Subcutaneous abdominal adipose tissue (tissue), 5 donors: ENCODE measurements at regions not wholly inside any gene's neighbourhood (a gene's known extent, or its start where the extent isn't known, plus 50 kb on each side); places are given as distances from the start of the nearest gene placed in this dataset.

ENCODE experiments used
- H3K27ac ChIP-seq: one replicate; pipeline ENCODE4 v1.7.0; 2013; ENCODE audit warnings: low read depth, mild to moderate bottlenecking, inconsistent platforms, low read length, moderate library complexity
- H3K27me3 ChIP-seq, 5 donors: one replicate each; pipeline ENCODE4 v1.7.0; 2013; ENCODE audit warnings: low read length in 5 of 5, inconsistent platforms in 1 of 5; ENCODE audit not compliant: control insufficient read depth in 5 of 5, insufficient read depth in 4 of 5
- H3K36me3 ChIP-seq, 5 donors: one replicate each; pipeline ENCODE4 v1.7.0; 2013; ENCODE audit warnings: low read length in 5 of 5; ENCODE audit not compliant: control insufficient read depth in 5 of 5, insufficient read depth in 5 of 5
- H3K4me1 ChIP-seq, 5 donors: one replicate each; pipeline ENCODE4 v1.7.0; 2013; ENCODE audit warnings: low read length in 5 of 5, mild to moderate bottlenecking in 3 of 5, moderate library complexity in 1 of 5; ENCODE audit not compliant: control insufficient read depth in 5 of 5, insufficient read depth in 5 of 5
- H3K4me3 ChIP-seq, 5 donors: one replicate each; pipeline ENCODE4 v1.7.0; 2013; ENCODE audit warnings: low read length in 5 of 5, low read depth in 1 of 5
- H3K9ac ChIP-seq, 5 donors: one replicate each; pipeline ENCODE4 v1.7.0; 2013; ENCODE audit warnings: low read length in 5 of 5, mild to moderate bottlenecking in 4 of 5, moderate library complexity in 3 of 5
- H3K9me3 ChIP-seq, 5 donors: one replicate each; pipeline ENCODE4 v1.7.0; 2013; ENCODE audit warnings: low read length in 5 of 5; ENCODE audit not compliant: control insufficient read depth in 5 of 5
- donor health status: healthy.
- donor health status: healthy.
- donor health status: healthy.
- donor health status: healthy.
- donor health status: healthy.

- Histone ChIP-seq H3K9ac (no peak overlapping the region), H3K9me3 (no peaks in the 10 kb centered on the region), H3K27me3 (no peaks in the 10 kb centered on the region), H3K4me3 (no peak overlapping the region), H3K4me1 (no peaks in the 10 kb centered on the region), H3K36me3 (no peaks in the 10 kb centered on the region), H3K27ac (no peak overlapping the region)
These were observed 890.8 kb upstream of the USP15 start for GRCh38 chr12:61369241-61369910.

- no peak overlapping the region for H3K4me3 ChIP-seq
- no peaks in the 10 kb centered on the region for H3K36me3 ChIP-seq
- no peaks in the 10 kb centered on the region for H3K27me3 ChIP-seq
- no peak overlapping the region for H3K9ac ChIP-seq
- peaks cover 0 to 6% (median 0%) of the 10 kb centered on the region in 5 donors for H3K9me3 ChIP-seq
- no peaks in the 10 kb centered on the region for H3K4me1 ChIP-seq
- H3K27ac ChIP-seq = no peak overlapping the region
These were observed 875.7 kb upstream of the USP15 start for GRCh38 chr12:61384511-61384910.

DNA sequence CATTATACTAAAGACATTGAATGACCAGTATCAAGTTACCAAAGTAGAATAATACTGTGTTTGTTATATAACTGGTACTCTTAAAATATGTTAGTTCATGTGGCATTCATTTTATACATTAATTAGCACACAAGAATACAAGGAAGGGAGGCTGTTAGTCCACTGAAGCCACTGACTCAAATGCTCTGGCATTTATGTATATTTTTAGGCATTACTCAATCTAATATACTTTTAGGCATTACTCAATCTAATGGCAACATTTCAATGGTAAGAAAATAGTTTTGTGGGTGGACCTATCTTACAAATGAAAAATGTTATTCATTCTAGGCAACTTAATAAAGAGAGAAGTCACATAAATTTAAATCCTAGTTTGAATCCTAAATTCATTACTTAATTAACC, 874.4 kb upstream of the USP15 start:
- peaks cover 0 to 6% (median 0%) of the 10 kb centered on the region in 5 donors for H3K9me3 ChIP-seq
- H3K27ac ChIP-seq = no peak overlapping the region
- H3K27me3 ChIP-seq = no peaks in the 10 kb centered on the region
- H3K4me3 ChIP-seq = no peak overlapping the region
- no peak overlapping the region for H3K9ac ChIP-seq
- no peaks in the 10 kb centered on the region for H3K4me1 ChIP-seq
- no peaks in the 10 kb centered on the region for H3K36me3 ChIP-seq

- H3K9ac ChIP-seq = no peak overlapping the region
- no peaks in the 10 kb centered on the region for H3K27me3 ChIP-seq
- peaks cover 0 to 2% (median 0%) of the 10 kb centered on the region in 5 donors for H3K9me3 ChIP-seq
- H3K4me1 ChIP-seq = no peaks in the 10 kb centered on the region
- H3K27ac ChIP-seq = no peak overlapping the region
- H3K36me3 ChIP-seq = no peaks in the 10 kb centered on the region
- no peak overlapping the region for H3K4me3 ChIP-seq
These were observed 862.5 kb upstream of the USP15 start for GRCh38 chr12:61397668-61398067.

- Histone ChIP-seq H3K36me3 (no peaks in the 10 kb centered on the region), H3K27me3 (no peaks in the 10 kb centered on the region), H3K4me3 (no peak overlapping the region), H3K27ac (no peak overlapping the region), H3K9me3 (no peaks in the 10 kb centered on the region), H3K4me1 (no peaks in the 10 kb centered on the region), H3K9ac (no peak overlapping the region)
These were observed 848.0 kb upstream of the USP15 start for GRCh38 chr12:61412201-61412600.

DNA sequence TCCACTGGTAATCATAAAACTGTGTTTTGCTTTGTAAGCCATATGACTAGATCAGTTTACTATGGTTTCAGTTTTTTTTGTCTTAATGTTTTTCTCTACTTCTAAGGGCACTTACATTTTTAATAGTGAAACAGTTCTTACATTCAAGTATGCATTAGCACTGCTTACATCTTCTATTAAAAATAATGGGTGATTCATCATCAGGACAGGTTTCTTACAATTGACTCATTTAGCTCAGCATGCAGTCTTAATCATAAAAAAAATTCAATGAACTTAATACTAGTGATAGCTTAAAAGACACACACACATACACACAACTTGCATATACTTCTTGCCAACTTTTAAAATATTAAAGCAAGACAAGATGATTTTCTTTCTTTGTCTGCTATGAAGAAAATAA, 845.7 kb upstream of the USP15 start:
- Histone ChIP-seq H3K4me3 (no peak overlapping the region), H3K4me1 (no peaks in the 10 kb centered on the region)

GRCh38 chr12:61422786-61423185, 837.4 kb upstream of the USP15 start:
- Histone ChIP-seq H3K9me3 (no peaks in the 10 kb centered on the region), H3K27ac (no peak overlapping the region), H3K4me1 (no peaks in the 10 kb centered on the region), H3K9ac (no peak overlapping the region), H3K27me3 (no peaks in the 10 kb centered on the region), H3K36me3 (no peaks in the 10 kb centered on the region), H3K4me3 (no peak overlapping the region)

More for the DNA sequence above, 845.7 kb upstream of the USP15 start:
- no peaks in the 10 kb centered on the region for H3K36me3 ChIP-seq
- no peaks in the 10 kb centered on the region for H3K27me3 ChIP-seq
- no peak overlapping the region for H3K9ac ChIP-seq
- no peak overlapping the region for H3K27ac ChIP-seq
- H3K9me3 ChIP-seq = no peaks in the 10 kb centered on the region

DNA sequence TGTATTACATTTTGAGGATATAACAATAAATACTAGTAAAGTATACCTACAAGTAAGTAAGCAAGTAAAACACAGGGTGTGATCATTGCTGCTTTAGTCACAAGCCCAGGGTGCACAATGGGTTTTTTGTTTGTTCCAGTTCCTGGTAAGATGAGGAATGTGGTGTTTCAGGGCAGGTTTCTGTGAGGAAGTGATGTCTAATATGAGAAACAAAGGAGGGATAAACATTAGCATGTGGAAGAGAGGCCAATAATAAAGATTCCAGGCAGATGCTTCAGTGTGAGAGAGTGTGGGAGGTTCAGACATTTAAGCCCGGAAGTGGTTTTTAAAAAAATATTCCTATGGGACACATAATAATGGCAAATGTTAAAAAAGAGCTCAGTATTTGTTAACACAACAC, 808.1 kb upstream of the USP15 start:
- Histone ChIP-seq H3K4me1 (no peaks in the 10 kb centered on the region), H3K36me3 (no peaks in the 10 kb centered on the region), H3K27ac (no peak overlapping the region), H3K9ac (no peak overlapping the region), H3K4me3 (no peak overlapping the region), H3K27me3 (no peaks in the 10 kb centered on the region), H3K9me3 (no peaks in the 10 kb centered on the region)

DNA sequence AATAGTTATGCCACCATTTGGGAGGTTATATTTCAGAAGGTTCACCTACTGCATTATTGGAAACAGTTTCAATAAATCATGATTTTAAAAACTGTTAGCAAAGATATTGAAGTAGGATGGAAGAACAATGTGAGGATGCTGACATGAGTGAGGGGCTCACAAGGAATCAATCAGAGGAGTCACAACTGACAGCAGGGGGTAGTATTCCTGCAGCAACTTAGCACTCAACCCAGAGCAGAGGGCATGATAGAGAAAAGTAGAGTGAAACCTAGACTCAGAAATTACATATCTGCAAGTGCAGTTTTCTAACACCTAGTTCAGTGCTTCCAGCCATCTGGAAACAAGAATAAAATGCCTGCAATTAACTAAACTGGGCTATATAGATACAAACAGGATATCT, 772.5 kb upstream of the USP15 start:
- Histone ChIP-seq H3K4me3 (no peak overlapping the region), H3K4me1 (peaks cover 0 to 13% (median 0%) of the 10 kb centered on the region in 5 donors), H3K36me3 (no peaks in the 10 kb centered on the region), H3K27me3 (no peaks in the 10 kb centered on the region), H3K9ac (no peak overlapping the region), H3K27ac (no peak overlapping the region), H3K9me3 (peaks cover 0 to 2% (median 0%) of the 10 kb centered on the region in 5 donors)

DNA sequence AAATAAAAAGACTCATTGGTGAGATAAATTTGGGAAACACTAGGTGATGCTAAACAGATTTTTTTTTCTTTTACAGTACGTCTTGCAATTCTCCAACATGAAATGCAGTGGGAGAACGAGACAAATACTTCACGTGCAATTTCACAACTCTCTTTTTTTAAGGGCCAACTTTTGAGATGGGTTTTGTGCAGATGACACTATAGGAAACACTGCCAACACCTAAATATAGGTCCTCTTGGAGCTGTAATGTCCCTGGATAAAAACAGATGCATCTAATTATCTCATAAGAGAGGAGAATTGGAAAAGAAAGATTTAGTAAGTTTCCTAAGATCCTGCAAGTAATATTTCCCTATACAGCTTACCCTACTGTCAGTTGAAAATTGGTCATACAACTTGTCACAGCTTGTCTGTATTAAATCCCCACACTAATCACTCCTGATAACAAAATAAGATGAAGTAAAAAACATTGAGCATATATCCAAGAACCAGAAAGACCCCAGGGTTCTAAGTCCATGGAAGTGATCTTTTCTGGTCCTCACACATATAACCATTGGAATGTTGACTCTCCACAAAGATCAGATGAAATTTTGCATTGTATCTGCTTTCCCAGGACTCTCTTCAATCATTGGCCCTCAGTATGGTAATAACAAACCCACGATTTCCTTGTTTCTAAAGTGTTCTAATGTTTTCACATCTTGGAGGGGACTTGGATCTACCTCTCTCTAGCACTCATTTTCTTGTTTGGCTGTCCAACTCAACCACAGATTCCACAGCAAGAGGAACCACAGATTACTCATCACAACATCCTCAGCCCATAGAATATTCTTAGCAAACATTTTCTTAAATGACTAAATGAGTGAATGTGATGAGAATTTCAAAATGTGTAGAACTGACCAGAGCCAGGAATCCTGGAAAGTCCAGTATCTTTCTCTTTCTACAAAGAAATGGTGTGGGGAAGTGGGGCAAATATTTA, 769.4 kb upstream of the USP15 start:
- Histone ChIP-seq H3K9ac (no peak overlapping the region), H3K36me3 (no peaks in the 10 kb centered on the region), H3K27me3 (no peaks in the 10 kb centered on the region), H3K9me3 (peaks cover 0 to 2% (median 0%) of the 10 kb centered on the region in 5 donors), H3K4me1 (peaks cover 0 to 13% (median 0%) of the 10 kb centered on the region in 5 donors), H3K27ac (no peak overlapping the region), H3K4me3 (no peak overlapping the region)
